Hepatocyte (in vitro differentiated cells): ENCODE measurements at regions not wholly inside any gene's neighbourhood (a gene's known extent, or its start where the extent isn't known, plus 50 kb on each side); places are given as distances from the start of the nearest gene placed in this dataset.

Experiments
- DNase-seq: peaks from one replicate; pipeline ENCODE4 v3.0.0-alpha.2; 2016; ENCODE audit warnings: low spot score
- H2AFZ ChIP-seq: fragments of 200-600 bp; sonication (generic); 2 replicates; pipeline ENCODE4 v1.6.0; 2016; ENCODE audit warnings: antibody characterized with exemption, mild to moderate bottlenecking
- H3K27ac ChIP-seq: fragments of 200-600 bp; sonication (generic); 2 replicates; pipeline ENCODE4 v1.5.1; 2016; ENCODE audit warnings: mild to moderate bottlenecking
- H3K27me3 ChIP-seq: fragments of 200-600 bp; sonication (generic); 2 replicates; pipeline ENCODE4 v1.6.1; 2016
- H3K36me3 ChIP-seq: fragments of 200-600 bp; sonication (generic); replicated peaks from 2 replicates; pipeline ENCODE4 v1.5.1; 2016; ENCODE audit warnings: low read depth; ENCODE audit not compliant: insufficient read depth
- H3K4me1 ChIP-seq: fragments of 200-600 bp; sonication (generic); 2 replicates; pipeline ENCODE4 v1.5.1; 2016; ENCODE audit warnings: mild to moderate bottlenecking, moderate library complexity; ENCODE audit not compliant: insufficient read depth
- H3K4me2 ChIP-seq: fragments of 200-600 bp; sonication (generic); 2 replicates; pipeline ENCODE4 v1.6.0; 2016
- H3K4me3 ChIP-seq: fragments of 200-600 bp; sonication (generic); 2 replicates; pipeline ENCODE4 v1.5.1; 2016; ENCODE audit warnings: mild to moderate bottlenecking
- H3K79me2 ChIP-seq: fragments of 200-600 bp; sonication (generic); 2 replicates; pipeline ENCODE4 v1.6.0; 2017; ENCODE audit warnings: mild to moderate bottlenecking
- H3K9me2 ChIP-seq: fragments of 200-600 bp; sonication (generic); replicated peaks from 2 replicates; pipeline ENCODE4 v1.6.0; 2017; ENCODE audit warnings: mild to moderate bottlenecking; ENCODE audit not compliant: insufficient read depth
- H3K9me3 ChIP-seq: fragments of 200-600 bp; sonication (generic); 2 replicates; pipeline ENCODE4 v1.5.1; 2016; ENCODE audit warnings: low read depth, mild to moderate bottlenecking
- H4K20me1 ChIP-seq: fragments of 200-600 bp; sonication (generic); 2 replicates; pipeline ENCODE4 v1.6.0; 2016; ENCODE audit warnings: mild to moderate bottlenecking; ENCODE audit not compliant: insufficient read depth, poor library complexity, severe bottlenecking
- EZH2 ChIP-seq: fragments of 200-600 bp; sonication (generic); IDR thresholded peaks from 2 replicates; pipeline ENCODE4 v1.6.1; 2016; ENCODE audit warnings: antibody characterized with exemption, mild to moderate bottlenecking, borderline replicate concordance
- EZH2phosphoT487 ChIP-seq: fragments of 200-600 bp; sonication (generic); IDR thresholded peaks from one replicate; pipeline ENCODE4 v1.6.1; 2018; ENCODE audit warnings: antibody characterized with exemption, mild to moderate bottlenecking, low read depth, moderate library complexity; ENCODE audit not compliant: unreplicated experiment, severe bottlenecking
- WGBS: methylation state at CpG from one replicate; pipeline ENCODE4 v1.1.6; 2016; ENCODE audit warnings: low lambda C conversion rate; ENCODE audit errors: missing lambda C conversion rate; 5-methylcytosine and 5-hydroxymethylcytosine counted together
- TF ChIP-seq, protein P1 (sequence below): fragments of 200-600 bp; sonication (generic); IDR thresholded peaks from 2 replicates; pipeline ENCODE4 v1.5.1; 2016; ENCODE audit warnings: antibody characterized with exemption, mild to moderate bottlenecking; ENCODE audit not compliant: poor library complexity

DNA sequence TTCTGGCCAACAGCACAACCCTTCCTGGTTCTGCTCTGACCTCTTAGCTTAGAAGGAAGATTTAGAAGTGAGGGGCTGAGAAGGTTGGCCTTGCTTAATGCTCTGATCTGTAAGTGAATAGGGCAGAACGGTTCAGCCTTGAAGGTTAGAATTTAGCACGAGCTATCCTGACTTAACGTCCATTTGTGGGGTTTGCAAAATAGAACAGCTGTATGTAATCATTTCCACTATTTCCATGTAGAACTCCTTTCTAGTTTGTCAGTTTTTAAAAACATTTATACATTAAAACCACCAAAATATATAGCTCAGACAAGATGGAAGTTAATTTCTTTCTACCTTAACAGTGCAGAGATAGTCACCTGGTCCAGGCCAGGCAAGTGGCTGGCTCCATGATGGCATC, 89.9 kb downstream of the TBX19 start:
- H3K9me3 ChIP-seq = no peaks in the 10 kb centered on the region
- H3K27me3 ChIP-seq = no peaks in the 10 kb centered on the region
- H3K79me2 ChIP-seq = no peaks in the 10 kb centered on the region
- TF ChIP-seq, protein P1, sequence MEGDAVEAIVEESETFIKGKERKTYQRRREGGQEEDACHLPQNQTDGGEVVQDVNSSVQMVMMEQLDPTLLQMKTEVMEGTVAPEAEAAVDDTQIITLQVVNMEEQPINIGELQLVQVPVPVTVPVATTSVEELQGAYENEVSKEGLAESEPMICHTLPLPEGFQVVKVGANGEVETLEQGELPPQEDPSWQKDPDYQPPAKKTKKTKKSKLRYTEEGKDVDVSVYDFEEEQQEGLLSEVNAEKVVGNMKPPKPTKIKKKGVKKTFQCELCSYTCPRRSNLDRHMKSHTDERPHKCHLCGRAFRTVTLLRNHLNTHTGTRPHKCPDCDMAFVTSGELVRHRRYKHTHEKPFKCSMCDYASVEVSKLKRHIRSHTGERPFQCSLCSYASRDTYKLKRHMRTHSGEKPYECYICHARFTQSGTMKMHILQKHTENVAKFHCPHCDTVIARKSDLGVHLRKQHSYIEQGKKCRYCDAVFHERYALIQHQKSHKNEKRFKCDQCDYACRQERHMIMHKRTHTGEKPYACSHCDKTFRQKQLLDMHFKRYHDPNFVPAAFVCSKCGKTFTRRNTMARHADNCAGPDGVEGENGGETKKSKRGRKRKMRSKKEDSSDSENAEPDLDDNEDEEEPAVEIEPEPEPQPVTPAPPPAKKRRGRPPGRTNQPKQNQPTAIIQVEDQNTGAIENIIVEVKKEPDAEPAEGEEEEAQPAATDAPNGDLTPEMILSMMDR = no peak
- TF ChIP-seq EZH2phosphoT487 = no peak
- TF ChIP-seq EZH2 = no peak
- peaks cover 5% of the 10 kb centered on the region for H3K4me1 ChIP-seq
- H3K9me2 ChIP-seq = no peaks in the 10 kb centered on the region
- H3K27ac ChIP-seq = no peak overlapping the region
- DNase-seq = no peak
- no peak overlapping the region for H3K4me2 ChIP-seq
- no peaks in the 10 kb centered on the region for H4K20me1 ChIP-seq
- H2AFZ ChIP-seq = no peak overlapping the region
- H3K36me3 ChIP-seq = no peaks in the 10 kb centered on the region
- WGBS = 87% methylated on average over 3 of the region's 3 CpGs
- no peak overlapping the region for H3K4me3 ChIP-seq

DNA sequence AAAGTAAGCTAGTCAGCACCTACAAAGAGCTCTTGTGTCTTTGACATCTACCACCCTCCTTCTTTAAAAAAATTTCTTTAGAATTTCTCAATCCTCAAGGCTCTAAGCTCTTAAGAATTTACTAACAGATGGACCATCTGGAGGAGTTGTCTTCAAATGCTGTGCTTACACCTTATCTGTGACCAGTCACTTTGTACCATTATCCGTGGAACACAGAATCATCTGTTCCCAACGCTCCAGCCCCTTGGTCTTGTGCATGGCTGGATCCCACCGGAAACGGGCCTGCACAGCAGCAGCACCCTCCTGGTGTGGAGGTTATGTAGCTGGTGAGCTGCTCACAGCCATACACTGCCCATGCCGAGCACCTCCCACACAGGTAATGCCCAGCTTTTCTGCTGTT, 89.0 kb downstream of the TBX19 start:
- H3K79me2 ChIP-seq = no peaks in the 10 kb centered on the region
- H3K9me3 ChIP-seq = no peaks in the 10 kb centered on the region
- 86% methylated on average over 5 of the region's 5 CpGs for WGBS
- H4K20me1 ChIP-seq = no peaks in the 10 kb centered on the region
- no peak overlapping the region for H2AFZ ChIP-seq
- H3K9me2 ChIP-seq = no peaks in the 10 kb centered on the region
- no peaks in the 10 kb centered on the region for H3K27me3 ChIP-seq
- DNase-seq = no peak
- no peaks in the 10 kb centered on the region for H3K36me3 ChIP-seq
- peaks cover 5% of the 10 kb centered on the region for H3K4me1 ChIP-seq
- no peak overlapping the region for H3K4me2 ChIP-seq
- H3K27ac ChIP-seq = no peak overlapping the region
- TF ChIP-seq EZH2 (no peak), EZH2phosphoT487 (no peak)
- TF ChIP-seq, protein P1 = no peak
- no peak overlapping the region for H3K4me3 ChIP-seq

- H3K9me3 ChIP-seq = no peaks in the 10 kb centered on the region
- no peak for DNase-seq
- H3K27me3 ChIP-seq = no peaks in the 10 kb centered on the region
- H3K36me3 ChIP-seq = no peaks in the 10 kb centered on the region
- H3K4me1 ChIP-seq = peaks cover 5% of the 10 kb centered on the region
- no peak for TF ChIP-seq EZH2
- TF ChIP-seq, protein P1 = no peak
- H3K4me2 ChIP-seq = no peak overlapping the region
- no peak overlapping the region for H3K4me3 ChIP-seq
- no peaks in the 10 kb centered on the region for H3K79me2 ChIP-seq
- no peaks in the 10 kb centered on the region for H4K20me1 ChIP-seq
- H2AFZ ChIP-seq = no peak overlapping the region
- no peak overlapping the region for H3K27ac ChIP-seq
- H3K9me2 ChIP-seq = no peaks in the 10 kb centered on the region
- WGBS = 50% methylated on average over 1 of the region's 1 CpG
These were observed 87.5 kb downstream of the TBX19 start for GRCh38 chr1:168368131-168368530.
